HG02840 (cell line): ENCODE measurements at regions not wholly inside any gene's neighbourhood (a gene's known extent, or its start where the extent isn't known, plus 50 kb on each side); places are given as distances from the start of the nearest gene placed in this dataset.
"Not testable (repeated sequence)": the region's sequence is repeated elsewhere in the genome, so short reads cannot be mapped to it uniquely, and the experiment has no call there.

Source experiments
- ATAC-seq: cut with Tn5 transposase; IDR thresholded peaks from one replicate; pipeline ENCODE4 v1.9.1; 2021; ENCODE audit warnings: mild to moderate bottlenecking, moderate library complexity, moderate number of reproducible peaks; ENCODE audit not compliant: unreplicated experiment, low FRiP score

DNA sequence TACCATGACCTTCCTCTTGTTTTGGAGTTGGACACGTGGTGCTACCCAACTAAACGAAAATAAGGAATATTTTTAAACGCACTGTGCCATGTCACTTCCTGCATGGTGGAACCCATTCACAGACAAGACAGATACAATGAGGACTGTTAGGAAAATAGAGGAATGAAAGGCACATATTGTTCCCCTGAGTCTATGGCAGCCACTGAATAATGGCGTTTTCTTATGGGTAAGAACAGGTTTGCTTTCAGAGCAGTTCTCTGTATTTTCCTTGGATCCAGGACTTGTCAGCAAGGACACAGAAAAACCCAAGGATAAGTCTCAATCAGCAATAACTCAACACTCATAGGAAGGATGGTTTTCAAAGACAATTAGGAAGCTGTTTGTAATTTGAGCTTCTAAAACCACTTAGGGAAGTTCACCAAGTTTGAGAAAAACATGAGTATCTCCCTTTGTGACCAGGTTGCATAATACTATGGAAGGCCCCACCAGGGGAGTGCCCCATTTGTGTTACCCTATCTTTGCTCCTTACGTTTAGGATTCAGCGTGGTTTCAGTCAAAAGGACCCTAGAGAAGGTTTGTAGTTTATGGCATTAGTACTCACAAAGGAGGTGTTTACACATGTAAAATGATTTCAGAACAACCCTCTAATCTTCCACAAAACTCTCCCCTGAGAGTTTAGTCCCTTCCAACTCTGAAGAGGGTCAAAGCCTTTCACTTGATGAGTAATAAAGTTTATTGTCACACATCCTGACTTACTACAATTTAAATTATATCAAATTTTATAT, 487.2 kb upstream of the ATP11B start:
- ATAC-seq = no peak

DNA sequence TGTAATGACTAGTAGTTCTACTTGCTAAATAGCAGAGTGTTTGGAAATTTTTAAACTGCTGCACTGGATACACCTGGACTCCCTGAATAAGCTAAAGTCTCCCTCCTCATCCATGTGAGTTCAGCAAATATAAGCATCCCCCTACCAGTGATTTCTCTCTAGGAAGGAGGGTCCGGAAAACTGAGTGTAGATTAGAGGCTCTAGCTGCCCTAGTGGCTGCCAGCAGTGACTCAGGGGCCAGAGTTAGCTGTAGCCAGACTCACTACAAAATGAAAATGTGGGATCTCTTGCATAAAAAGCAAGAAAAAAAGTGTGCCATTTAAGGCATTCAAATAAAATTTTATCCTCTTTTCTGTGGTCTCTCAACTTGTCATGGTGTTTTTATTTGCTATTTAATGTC, 485.0 kb upstream of the ATP11B start:
- no peak for ATAC-seq

DNA sequence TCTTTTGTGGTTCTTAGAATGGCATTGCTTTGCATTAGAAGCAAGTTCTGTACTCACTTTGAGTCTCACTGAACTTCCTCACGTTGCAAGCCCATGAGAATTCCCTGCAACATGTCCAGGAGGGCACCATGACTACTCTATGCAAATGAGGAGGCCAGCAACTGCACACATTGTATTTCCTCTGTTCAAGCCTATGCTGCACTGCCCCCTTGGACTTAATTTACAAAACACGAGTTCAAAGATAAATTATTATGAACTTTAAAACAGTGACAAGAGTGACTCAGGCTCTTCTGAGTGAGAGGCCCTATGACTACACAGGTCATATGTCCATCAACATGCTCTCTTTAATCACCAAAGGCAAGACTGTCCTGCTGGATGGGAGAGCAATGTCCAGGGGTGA, 484.2 kb upstream of the ATP11B start:
- no peak for ATAC-seq

DNA sequence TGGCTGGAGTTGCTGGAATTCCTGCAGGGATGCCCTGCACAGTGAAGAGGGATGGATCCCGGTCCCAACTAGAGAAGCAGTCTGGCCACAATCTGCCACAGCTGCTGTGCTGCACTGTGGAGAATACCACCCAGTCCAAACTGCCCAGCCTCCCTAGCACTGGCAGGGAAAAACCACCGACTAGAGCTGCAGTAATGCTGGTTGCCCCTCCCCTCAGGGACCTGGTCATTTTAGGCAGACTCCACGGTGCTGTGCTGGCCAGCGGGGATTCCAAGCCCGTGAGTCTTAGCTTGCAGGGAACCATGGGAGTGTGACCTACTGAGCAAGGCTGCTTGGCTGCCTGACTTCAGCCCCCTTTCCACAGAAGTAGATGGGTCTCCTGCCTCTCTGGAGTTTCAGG, 478.0 kb upstream of the ATP11B start:
- ATAC-seq = no peak

DNA sequence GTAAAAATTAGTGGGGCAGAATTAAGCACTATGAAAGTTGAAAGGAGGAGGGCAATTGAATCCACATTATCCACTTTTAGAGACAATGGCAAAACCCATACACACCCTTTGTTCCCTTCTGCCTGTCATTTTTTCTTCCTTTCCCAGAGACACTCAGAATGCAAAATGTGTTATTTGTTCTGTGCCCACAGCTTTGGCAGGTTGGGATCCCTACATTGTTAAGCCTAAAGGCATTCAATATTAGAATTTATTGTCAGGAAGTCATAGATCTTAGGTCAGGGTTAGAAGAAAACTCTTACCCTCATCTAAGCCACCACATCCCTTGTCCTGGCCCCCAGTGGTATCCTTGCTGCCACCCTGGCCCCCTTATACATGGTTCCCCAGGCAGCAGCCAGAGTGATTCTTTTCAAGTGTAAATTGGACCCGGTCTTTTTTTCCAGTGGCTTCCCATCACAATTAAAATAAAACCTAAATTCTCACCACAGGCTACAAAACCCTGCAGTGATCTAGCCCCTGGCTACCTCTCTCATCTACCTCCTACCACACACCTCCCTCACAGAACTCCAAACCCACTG, 470.1 kb upstream of the ATP11B start:
- no peak for ATAC-seq

DNA sequence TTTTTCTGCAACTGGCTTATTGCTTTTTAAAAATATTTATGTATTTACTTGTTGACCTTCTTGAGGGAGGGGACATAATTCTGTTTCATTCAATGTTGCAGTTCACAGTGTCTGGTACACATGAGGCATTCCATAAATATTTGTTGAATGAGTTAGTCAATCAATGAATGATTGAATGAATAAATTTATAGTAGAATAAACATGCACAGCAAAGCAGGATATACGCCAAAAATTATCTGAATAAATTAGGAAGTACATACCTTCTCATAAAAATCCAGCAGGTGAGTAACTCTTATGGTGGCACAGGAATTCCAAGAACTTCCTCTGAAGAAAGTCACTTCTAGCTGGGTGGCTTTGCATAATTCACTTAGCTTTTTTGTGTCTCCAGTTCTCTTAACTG, 469.4 kb upstream of the ATP11B start:
- ATAC-seq = no peak

DNA sequence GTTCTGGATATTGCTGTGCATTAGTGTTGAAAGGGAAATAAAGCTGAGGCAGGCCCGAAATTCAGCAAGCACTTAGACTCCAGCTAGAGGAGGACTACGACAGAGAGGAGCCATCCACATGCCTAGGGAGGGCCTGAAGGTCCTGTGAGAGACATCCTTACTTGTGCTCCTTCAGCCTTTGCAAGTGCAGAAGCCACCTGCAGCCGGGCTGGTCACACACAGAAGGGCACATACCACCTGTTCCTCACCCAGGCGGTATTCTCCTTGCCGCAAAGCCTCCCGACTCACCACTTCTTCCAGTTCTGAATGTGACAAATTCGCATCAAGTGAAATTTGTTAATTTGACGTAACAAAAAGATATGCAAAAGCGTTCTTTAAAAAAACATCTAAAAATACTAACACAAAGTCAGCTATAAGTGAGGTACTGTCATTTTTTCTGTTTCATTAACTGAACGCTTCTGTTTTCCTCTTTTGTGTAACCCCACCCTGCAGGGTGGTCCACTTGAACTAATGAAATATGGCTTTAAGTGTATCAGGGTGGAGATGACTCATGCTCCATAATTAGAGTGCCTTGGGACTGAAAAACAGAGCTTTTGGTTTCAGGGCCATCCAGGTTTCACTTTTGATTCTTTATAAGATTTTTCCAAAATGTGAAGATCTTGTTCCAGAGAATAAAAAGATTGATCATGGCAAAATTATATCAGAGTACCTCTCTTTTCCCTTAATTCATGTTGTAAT, 467.9 kb upstream of the ATP11B start:
- no peak for ATAC-seq

DNA sequence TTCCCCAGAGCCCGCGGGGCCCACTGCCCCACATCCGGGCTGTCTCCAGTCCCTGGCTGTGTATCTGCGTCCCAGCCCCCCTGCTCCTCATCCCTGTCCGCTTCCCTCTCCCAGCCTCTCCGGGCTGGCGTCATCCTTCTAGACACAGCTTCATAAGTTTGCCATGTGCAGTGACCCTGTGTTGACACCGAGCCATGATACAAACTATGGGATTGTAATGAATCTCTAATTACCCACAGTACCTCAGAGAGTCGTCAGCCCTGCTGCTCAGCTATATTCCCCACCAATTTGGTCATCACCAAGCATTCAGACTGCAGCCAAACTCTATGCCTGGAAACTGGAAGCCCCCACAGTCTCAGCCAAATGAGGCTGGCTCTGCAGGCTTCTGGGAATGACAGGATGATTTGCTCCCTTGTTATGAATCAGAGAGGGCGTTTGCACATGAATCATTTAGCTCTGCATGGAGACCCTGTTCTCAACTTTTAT, 466.1 kb upstream of the ATP11B start:
- no peak for ATAC-seq

DNA sequence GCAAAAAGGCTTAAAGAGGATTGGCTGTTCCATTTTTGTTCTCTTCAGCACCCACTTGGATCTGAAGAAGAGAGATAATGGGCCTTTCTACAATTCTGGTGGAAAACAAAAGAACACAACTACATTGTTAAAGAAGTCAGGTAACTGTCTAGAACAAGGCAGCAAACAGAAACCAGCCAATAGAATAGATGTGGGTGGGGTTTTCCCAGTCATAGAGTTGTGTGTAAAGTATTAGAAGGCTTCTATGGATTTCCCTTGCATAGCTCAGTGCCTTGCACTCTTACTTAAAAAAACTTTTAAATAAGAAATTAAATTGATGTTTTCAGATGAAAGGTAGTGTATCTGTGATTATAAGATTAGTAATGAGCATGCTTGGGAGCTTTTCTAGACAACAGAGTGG, 462.7 kb upstream of the ATP11B start:
- no peak for ATAC-seq

DNA sequence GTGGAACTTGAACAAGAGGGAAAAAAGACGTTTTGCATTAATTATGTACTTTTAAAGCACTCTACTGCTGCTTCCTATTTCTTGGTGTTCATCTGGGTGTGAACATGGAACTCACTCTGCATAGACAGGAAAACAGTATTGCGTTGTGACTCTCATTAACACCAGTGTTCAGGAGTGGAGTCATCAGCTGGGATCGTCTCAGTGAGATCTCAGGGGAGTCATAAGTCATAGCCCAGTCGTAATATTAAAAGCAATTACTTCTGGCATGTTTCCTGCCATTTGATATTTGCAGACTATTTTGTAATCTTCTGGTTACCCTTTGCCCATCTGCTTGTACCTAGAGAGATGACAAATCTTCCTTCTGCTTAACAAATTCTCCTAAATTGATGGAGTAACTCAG, 462.0 kb upstream of the ATP11B start:
- ATAC-seq = no peak

DNA sequence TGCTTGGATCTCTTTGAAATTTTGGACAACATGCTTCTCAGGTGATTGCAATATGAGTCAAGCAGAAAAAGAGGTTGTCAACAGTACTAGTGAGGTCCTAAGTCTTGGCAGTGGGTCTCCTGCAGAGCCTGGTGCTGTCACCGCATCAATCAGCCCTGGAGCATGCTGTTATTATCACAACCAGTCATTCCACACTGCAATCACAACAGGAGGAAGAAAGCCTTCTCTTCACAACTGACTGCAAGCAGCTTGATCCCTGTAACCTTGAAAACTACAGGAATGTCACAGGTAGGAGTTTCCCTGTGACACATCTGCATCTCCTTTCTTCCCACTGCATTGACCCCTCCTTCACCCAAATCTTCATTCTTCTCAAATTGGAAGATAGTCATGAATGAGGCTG, 451.1 kb upstream of the ATP11B start:
- no peak for ATAC-seq

DNA sequence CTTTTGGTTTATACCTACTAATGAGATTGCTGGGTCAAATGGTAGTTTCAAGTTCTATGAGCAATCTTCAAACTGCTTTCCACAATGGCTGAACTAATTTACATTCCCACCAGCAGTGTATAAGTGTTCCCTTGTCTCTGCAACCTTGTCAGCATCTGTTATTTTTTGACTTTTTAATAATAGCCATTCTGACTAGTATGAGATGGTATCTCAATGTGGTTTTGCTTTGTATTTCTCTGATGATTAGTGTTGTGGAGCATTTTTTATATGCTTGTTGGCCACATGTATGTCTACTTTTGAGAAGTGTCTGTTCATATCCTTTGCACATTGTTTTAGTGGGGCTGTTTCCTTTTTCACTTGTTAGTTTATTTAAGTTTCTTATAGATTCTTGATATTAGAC, 449.3 kb upstream of the ATP11B start:
- ATAC-seq = not testable (repeated sequence)

DNA sequence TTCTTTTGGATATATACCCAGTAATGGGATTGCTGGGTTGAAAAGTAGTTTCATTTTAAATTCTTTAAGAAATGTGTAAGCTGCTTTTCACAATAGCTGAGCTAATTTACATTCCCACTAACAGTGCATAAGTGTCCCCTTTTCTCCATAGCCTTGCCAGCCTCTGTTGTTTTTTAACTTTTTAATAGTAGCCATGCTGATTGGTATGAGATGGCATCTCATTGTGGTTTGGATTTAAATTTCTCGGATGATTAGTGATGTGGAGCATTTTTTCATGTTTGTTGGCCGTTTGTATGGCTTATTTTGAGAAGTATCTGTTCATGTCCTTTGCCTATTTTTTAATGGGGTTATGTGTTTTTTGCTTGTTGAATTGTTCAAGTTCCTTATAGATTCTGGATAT, 444.3 kb upstream of the ATP11B start:
- ATAC-seq = no peak

DNA sequence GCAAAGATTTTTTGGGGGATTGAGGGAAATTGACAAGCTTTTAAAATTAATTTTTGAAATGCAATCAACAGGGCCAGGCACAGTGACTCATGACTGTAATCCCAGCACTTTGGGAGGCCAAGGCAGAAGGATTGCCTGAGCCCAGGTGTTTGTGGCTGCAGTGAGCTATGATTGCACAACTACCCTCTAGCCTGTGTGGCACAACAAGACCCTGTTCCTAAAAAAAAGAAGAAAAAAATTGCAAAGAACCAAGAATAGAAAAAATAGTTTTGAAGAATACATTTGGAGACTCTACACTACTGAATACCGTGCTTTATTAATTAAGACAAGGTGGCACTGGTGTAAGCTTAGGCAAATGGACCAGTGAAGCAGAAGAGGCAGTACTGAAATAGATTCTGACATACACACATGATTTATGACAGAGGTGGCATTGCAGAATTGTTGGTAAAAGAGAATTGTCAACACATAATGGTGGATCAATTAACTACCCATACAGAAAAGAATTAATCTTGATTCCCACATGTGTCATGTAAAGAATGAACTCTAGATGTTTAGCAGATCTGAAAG, 443.3 kb upstream of the ATP11B start:
- ATAC-seq = no peak

DNA sequence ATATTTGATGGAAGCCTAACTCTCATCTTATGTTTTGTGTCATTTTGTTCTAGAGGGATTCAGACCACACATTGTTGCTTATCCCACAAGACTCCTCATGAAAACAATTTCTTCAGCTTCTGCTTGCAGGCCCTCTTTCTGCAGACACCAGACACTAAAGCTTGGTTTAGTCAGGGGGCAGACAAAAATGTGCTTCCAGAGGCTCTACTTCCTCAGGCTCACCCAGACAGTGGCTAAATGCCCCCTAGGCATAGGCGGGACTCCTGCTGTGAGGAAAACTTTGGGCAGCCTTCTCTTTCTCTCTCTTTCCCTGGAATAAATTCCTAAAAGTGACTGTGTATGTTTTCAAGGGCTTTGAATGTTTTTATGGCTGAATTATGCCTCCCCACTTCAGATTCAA, 435.4 kb upstream of the ATP11B start:
- no peak for ATAC-seq

DNA sequence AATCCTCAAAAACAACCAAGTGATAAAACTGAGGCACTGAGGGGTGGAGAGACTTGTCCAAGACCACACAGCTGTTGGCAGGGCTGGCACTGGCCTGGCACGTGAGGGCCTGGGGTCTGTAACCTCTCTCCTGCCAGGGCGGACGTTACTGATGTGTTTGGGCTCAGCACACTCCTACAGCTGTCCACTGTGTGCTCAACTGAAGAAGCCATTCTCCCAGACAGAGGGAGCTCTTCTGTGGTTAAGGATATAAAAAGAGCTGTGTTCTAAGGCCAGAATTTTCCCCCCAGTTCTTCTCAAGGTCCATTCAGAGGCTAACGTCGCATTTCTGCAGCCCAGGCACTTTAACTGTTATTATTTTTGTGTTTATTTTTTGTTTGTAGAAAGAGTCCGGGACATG, 429.0 kb upstream of the ATP11B start:
- no peak for ATAC-seq

DNA sequence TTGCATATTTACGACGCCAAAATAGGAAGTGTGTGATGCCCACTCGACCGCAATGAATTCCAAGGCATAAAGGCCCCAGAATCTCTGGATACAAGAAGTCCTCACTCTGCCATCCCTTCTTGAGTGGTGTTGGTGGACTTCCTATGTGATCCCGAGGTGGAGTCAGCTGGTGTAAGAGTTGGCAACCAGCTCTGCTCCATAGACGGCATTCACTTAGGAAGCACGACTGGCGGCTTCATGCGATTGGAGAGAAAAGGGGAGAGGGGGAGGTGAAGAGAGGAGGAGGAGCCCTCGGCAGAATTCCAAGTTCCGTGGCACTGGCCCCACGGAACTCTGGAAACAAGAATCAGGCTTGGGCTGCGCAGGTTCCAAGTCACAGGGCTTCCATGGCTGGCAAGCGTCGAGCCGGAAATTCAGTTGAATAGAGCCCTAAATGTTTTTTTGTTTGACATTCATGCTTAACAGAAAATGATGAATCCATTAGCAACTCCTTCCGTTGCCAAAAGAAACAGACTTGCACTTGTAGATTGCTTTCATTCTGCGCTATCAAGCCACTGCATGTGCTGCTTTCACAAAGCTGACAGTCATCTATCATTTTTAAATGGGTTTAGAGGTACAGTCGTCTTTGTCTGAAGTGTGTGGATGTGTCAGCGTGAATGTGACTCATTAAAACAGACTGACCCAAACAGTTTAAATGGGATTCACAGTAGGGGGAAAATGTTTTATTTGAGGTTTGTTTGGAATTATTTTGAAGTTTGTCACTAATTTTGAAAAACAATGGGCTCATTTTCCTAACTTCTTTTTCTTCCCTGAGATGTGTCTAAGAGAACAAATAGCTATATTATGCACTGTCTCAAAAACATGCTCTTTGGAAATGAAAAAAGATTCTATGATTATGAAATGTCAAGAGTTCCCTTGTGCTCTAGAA, 428.3 kb upstream of the ATP11B start:
- no peak for ATAC-seq

DNA sequence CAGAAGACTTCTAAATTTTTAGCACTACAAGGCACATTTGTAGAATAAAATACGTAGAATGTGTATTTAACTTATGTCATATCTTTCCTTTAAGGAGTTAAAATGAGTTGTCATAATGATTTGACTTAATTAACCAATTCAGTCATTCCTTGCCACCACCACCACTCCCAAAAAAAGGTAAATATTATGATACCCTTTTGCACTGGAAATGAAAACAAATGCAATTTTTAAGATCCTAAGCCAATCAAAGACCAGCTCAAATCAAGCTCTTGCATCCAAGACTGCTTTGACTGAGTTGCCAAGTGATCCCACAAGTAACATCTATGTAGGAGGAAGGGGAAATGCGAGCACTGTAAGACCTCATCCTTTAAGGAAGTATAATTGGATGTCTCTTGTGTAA, 426.6 kb upstream of the ATP11B start:
- ATAC-seq = no peak

DNA sequence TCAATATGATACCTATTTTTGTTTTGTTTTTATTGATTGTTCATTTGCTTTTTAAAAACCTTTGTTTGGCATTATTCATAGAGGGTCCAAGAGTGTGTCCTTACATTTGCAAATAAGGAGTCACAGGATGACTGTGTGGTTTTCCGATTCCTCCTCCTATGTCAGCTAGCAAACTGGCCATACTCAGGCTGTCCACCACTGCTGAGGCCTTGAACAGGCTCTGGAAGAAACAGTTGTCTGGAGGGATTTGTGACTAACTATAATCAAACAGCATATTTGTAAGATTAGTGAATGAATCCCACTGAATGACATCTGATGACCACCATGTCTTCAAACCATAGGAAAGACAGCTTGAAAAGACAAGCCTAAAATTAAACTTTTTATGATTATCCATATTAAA, 423.4 kb upstream of the ATP11B start:
- no peak for ATAC-seq

DNA sequence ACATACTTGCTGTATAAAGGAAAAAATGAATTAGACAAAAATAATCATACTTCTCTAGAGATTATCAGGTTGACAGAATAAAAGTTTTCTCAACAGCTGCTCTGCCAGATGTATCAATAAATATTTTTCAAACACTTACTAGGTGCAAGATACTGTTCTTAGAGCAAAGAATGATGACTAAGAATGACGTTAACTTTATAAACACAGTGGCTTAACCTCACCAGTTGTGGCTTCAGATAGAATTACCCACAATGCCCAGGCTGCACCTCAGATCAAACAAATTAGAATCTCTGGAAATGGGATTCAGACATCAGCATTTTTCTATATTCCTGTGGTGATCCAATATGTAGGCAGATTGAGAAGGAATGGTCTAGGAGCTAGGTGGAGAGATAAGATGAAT, 422.4 kb upstream of the ATP11B start:
- no peak for ATAC-seq
